HFFc6 (cell line): ENCODE measurements at regions not wholly inside any gene's neighbourhood (a gene's known extent, or its start where the extent isn't known, plus 50 kb on each side); places are given as distances from the start of the nearest gene placed in this dataset.

Experiments
- DNase-seq: peaks from one replicate; pipeline ENCODE4 v3.0.0-alpha.2; 2018
- H3K27ac Mint-ChIP-seq: 2 replicates; pipeline ENCODE4 v1.8.0; 2020; ENCODE audit warnings: mild to moderate bottlenecking, mixed read lengths
- H3K27me3 Mint-ChIP-seq: 2 replicates; pipeline ENCODE4 v1.8.0; 2021; ENCODE audit warnings: mild to moderate bottlenecking, moderate library complexity, mixed read lengths; ENCODE audit not compliant: insufficient read depth
- H3K36me3 Mint-ChIP-seq: 2 replicates; pipeline ENCODE4 v1.8.0; 2021; ENCODE audit warnings: low read depth, mixed read lengths
- H3K4me1 Mint-ChIP-seq: 2 replicates; pipeline ENCODE4 v1.8.0; 2020; ENCODE audit warnings: low read depth, mixed read lengths
- H3K4me3 Mint-ChIP-seq: 2 replicates; pipeline ENCODE4 v1.8.0; 2020; ENCODE audit warnings: mild to moderate bottlenecking, moderate library complexity, mixed read lengths
- H3K9me3 Mint-ChIP-seq: 2 replicates; pipeline ENCODE4 v1.8.0; 2020; ENCODE audit warnings: mild to moderate bottlenecking, mixed read lengths
- CTCF ChIP-seq: fragments of 200-600 bp; sonication (generic); IDR thresholded peaks from 2 replicates; pipeline ENCODE4 v1.5.0; 2021; ENCODE audit warnings: antibody characterized with exemption, mild to moderate bottlenecking

DNA sequence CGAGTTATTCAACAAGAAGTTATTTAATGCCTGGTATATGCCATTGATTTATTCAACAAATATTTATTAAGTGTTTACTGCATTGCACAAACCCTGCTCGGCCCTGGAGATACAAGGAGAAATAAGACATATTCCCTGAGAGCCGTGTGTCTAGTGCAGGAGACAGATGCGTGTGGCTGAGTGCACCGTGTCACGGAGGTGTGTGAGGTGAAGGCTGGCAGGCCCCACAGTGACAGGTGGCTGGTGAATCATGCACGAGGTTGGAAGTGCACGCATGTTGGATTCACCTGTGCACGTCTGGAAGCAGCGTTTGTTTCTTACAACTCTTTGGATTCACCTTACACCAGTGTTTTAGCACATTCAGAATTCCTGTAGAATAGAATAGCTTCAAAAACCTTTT lies 136.6 kb upstream of the SHH start:
- no peaks in the 10 kb centered on the region for H3K4me1 Mint-ChIP-seq
- TF ChIP-seq CTCF: no peak
- no peak overlapping the region for H3K27ac Mint-ChIP-seq
- H3K36me3 Mint-ChIP-seq: peaks cover 9% of the 10 kb centered on the region
- H3K9me3 Mint-ChIP-seq: peaks cover 67% of the 10 kb centered on the region
- DNase-seq: no peak
- no peak overlapping the region for H3K4me3 Mint-ChIP-seq
- H3K27me3 Mint-ChIP-seq: no peaks in the 10 kb centered on the region; the same call in 1 of the 2 replicates

GRCh38 chr7:155948423-155948822 lies 136.2 kb upstream of the SHH start:
- no peak for TF ChIP-seq CTCF
- Mint-ChIP-seq H3K36me3 (peaks cover 9% of the 10 kb centered on the region), H3K27ac (no peak overlapping the region), H3K9me3 (peaks cover 70% of the 10 kb centered on the region), H3K4me3 (no peak overlapping the region), H3K27me3 (no peaks in the 10 kb centered on the region; the same call in 1 of the 2 replicates), H3K4me1 (no peaks in the 10 kb centered on the region)
- DNase-seq: no peak

DNA sequence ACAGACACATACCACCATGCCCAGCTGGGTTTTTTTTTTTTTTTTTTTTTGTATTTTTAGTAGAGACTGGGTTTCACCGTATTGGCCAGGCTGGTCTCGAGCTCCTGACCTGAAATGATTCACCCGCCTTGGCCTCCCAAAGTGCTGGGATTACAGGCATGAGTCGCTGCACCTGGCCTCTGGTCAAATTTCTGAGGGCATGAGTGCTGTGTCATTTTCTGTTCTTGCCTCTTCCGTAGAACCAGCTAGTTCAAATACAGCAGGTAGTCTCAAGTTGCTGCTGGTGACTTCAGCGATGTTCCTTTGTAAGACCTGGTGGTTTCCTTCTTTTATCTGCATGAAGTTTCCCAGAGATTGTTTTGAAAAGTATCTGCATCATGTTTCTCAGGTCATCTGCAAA lies 134.8 kb upstream of the SHH start:
- H3K27me3 Mint-ChIP-seq: peaks cover 1% of the 10 kb centered on the region; the same call in 1 of the 2 replicates

DNA sequence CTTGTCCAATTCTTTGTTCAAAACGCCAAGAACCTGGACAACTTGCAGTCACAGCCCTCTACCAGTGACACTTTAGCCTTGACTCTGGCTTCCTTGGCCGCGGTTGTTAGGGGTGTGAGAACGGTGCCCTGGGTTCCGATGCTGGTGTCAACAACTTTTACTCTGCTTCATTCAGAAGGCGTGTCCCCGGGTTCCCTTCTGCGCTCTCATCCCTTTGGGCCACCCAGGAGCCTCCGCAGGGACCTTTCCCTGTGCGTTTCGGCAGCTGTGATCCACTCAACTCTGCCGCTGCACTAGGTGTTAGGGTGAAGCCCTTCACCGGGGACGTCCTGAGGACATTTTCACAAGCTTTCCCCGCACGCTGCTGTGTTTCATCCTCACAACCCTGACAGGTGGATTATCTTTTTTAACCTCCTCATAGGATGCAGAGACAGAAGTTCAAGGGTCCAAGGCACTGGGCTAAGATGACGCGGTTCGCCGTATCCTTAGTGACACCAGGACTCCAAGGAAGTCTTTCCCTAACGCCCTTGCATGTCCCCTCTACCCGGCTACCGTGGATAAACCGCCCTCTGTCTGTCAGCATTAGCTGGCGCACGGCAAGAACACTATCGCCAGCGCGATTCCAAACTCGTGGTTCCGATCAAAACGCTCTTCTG lies 133.5 kb upstream of the SHH start:
- Mint-ChIP-seq H3K4me1 (no peaks in the 10 kb centered on the region), H3K36me3 (peaks cover 9% of the 10 kb centered on the region), H3K9me3 (peaks cover 51% of the 10 kb centered on the region), H3K27me3 (peaks cover 4% of the 10 kb centered on the region; the same call in 1 of the 2 replicates), H3K4me3 (no peak overlapping the region), H3K27ac (no peak overlapping the region)
- DNase-seq: no peak
- TF ChIP-seq CTCF: no peak

More for the DNA sequence above, 134.8 kb upstream of the SHH start:
- no peak overlapping the region for H3K27ac Mint-ChIP-seq
- no peak overlapping the region for H3K4me3 Mint-ChIP-seq
- H3K9me3 Mint-ChIP-seq: peaks cover 57% of the 10 kb centered on the region
- peaks cover 9% of the 10 kb centered on the region for H3K36me3 Mint-ChIP-seq
- no peak for TF ChIP-seq CTCF
- no peaks in the 10 kb centered on the region for H3K4me1 Mint-ChIP-seq
- no peak for DNase-seq

DNA sequence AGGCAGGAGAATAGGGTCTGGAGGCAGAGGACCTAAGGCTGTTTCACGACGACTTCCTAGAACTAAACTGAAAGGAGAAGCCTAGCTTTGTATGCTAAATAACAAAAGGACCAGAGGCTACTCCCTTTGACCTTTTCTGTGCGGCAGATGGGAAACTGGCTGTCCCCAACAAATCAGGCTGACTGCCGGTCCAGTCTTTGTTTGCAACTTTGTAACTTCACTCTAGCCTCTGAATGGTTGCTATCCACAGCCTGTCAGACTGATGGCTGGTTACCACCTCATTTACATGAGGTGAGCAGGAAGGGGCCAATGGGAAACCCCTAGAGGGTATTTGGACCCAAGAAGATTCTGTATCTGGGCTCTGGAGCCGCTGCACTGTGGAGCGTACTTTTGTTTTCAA lies 132.6 kb upstream of the SHH start:
- no peak overlapping the region for H3K27ac Mint-ChIP-seq

More for the DNA sequence above, 132.6 kb upstream of the SHH start:
- no peak for DNase-seq
- no peaks in the 10 kb centered on the region for H3K4me1 Mint-ChIP-seq
- no peak overlapping the region for H3K4me3 Mint-ChIP-seq
- peaks cover 9% of the 10 kb centered on the region for H3K36me3 Mint-ChIP-seq
- H3K27me3 Mint-ChIP-seq: peaks cover 4% of the 10 kb centered on the region; the same call in 1 of the 2 replicates
- H3K9me3 Mint-ChIP-seq: peaks cover 43% of the 10 kb centered on the region
- TF ChIP-seq CTCF: no peak
